IPS-18a (cell line): ENCODE measurements at regions not wholly inside any gene's neighbourhood (a gene's known extent, or its start where the extent isn't known, plus 50 kb on each side); places are given as distances from the start of the nearest gene placed in this dataset.
"Not testable (repeated sequence)": the region's sequence is repeated elsewhere in the genome, so short reads cannot be mapped to it uniquely, and the experiment has no call there.

ENCODE experiments used
- H3K27ac ChIP-seq: one replicate; pipeline ENCODE4 v1.5.1; 2013; ENCODE audit warnings: low read length
- H3K27me3 ChIP-seq: one replicate; pipeline ENCODE4 v1.6.1; 2013; ENCODE audit warnings: mild to moderate bottlenecking, low read length; ENCODE audit not compliant: control insufficient read depth, insufficient read depth
- H3K36me3 ChIP-seq: one replicate; pipeline ENCODE4 v1.6.1; 2013; ENCODE audit warnings: low read depth, low read length; ENCODE audit not compliant: control insufficient read depth
- H3K4me1 ChIP-seq: one replicate; pipeline ENCODE4 v1.6.1; 2013; ENCODE audit warnings: low read depth, low read length; ENCODE audit not compliant: control insufficient read depth
- H3K4me3 ChIP-seq: one replicate; pipeline ENCODE4 v1.5.1; 2013; ENCODE audit warnings: low read length
- H3K9ac ChIP-seq: one replicate; pipeline ENCODE4 v1.6.1; 2013; ENCODE audit warnings: mild to moderate bottlenecking, low read length, moderate library complexity
- H3K9me3 ChIP-seq: one replicate; pipeline ENCODE4 v1.6.1; 2013; ENCODE audit warnings: low read depth, low read length; ENCODE audit not compliant: control insufficient read depth

DNA sequence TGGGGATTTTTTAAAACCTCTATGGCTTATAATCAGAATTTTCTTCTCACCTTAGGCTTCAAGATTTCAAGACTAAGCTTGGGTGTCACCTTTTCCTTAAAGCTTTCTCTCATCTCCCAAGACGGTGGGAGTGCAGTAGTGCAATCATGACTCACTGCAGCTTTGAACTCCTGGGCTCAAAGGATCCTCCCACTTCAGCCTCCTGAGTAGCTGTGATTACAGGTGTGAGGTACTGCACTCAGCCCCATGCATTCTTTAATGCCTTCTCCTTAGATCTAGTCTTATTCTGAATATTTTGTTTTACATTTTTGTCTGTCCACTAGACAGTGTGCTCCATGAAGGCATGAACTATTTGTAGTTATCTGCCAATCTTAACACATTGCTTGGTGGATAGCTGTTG lies 55.7 kb upstream of the FAT3 start:
- H3K4me3 ChIP-seq: no peak overlapping the region

DNA sequence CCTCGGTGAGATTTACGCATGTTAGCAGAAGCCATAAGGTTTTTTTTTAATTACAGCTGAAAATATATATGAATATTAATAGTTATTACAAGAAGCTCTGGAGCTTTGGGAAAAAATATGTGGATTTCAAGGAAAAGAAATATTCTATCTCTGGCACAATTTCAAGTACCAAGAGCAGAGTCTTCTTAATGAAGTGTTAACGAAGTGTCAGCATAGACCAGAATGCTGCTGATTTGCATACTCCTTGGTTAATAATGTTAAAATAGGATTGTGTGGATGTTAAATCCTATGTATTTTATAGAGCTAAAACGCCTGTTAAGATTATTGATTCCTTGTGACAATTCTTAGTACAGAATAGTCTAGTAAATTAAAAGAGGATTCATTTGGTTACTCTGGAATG lies 57.0 kb upstream of the FAT3 start:
- Histone ChIP-seq H3K9ac (no peak overlapping the region), H3K27me3 (no peaks in the 10 kb centered on the region), H3K9me3 (peaks cover 6% of the 10 kb centered on the region), H3K4me3 (no peak overlapping the region), H3K4me1 (no peaks in the 10 kb centered on the region), H3K27ac (no peak overlapping the region), H3K36me3 (no peaks in the 10 kb centered on the region)

More for the DNA sequence above, 55.7 kb upstream of the FAT3 start:
- Histone ChIP-seq H3K27ac (no peak overlapping the region), H3K9me3 (peaks cover 6% of the 10 kb centered on the region), H3K4me1 (no peaks in the 10 kb centered on the region), H3K36me3 (no peaks in the 10 kb centered on the region), H3K9ac (no peak overlapping the region), H3K27me3 (no peaks in the 10 kb centered on the region)

DNA sequence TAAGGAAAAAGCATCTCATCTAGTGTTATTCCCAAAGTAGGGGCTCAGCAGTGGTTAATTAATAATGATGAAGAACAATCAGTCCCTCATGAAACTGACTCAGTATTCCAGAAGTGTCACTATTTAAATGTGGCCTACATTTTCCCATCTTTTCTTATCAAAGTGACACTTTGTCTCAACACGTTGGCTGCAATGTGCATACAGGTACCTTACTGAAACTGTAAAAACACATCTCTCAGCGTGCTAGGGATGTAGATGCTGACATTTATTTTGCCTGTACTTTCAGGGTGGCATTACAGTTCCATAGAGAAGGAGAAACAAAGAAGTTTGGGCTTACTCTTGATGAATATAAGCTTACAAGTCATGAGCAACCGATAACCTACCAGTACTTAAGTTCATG lies 58.3 kb upstream of the FAT3 start:
- H3K9me3 ChIP-seq: peaks cover 6% of the 10 kb centered on the region
- H3K27me3 ChIP-seq: no peaks in the 10 kb centered on the region
- no peaks in the 10 kb centered on the region for H3K4me1 ChIP-seq
- H3K4me3 ChIP-seq: no peak overlapping the region
- no peaks in the 10 kb centered on the region for H3K36me3 ChIP-seq
- H3K9ac ChIP-seq: no peak overlapping the region
- H3K27ac ChIP-seq: no peak overlapping the region

DNA sequence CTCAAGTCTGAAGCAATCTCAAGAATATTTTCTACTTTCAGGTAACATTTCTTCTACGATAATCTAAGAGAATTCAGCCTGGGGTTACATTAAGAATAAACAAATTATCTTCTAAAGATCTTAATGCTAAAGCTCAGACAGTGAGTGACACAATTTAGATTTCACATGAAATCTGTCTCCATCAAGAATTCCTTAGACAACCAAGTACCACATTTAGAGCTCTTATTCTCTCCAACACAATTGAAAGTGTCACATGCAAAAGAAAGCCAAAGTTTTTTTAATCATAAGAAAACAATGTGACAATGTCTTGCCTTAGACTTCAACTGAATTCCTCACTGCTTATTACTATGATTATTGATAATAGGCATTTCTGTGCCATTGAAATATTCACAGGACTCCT lies 60.7 kb upstream of the FAT3 start:
- no peaks in the 10 kb centered on the region for H3K36me3 ChIP-seq
- no peaks in the 10 kb centered on the region for H3K27me3 ChIP-seq
- no peak overlapping the region for H3K4me3 ChIP-seq
- H3K27ac ChIP-seq: no peak overlapping the region
- H3K9me3 ChIP-seq: peaks cover 3% of the 10 kb centered on the region
- H3K4me1 ChIP-seq: no peaks in the 10 kb centered on the region
- no peak overlapping the region for H3K9ac ChIP-seq

DNA sequence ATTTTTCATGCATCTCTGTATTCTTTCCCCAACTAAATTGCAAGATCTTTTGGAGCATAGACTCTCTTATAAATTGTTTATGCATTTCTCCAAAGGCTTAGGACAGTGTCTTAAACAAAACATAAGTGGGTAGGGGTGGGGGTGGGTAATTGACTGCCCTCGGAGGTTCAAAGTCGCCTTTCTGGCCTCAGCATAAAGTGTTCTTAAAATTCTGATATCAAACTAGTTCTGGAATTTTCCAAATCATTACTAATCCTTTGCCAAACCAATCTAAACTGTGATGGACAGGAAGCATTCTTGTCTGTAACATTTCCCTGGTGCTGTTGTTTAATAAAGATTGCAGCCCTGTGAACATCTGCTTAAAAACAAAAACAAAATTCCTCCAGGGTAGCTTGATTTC lies 61.8 kb upstream of the FAT3 start:
- Histone ChIP-seq H3K27ac (no peak overlapping the region), H3K9me3 (no peaks in the 10 kb centered on the region), H3K4me3 (no peak overlapping the region), H3K27me3 (no peaks in the 10 kb centered on the region), H3K4me1 (no peaks in the 10 kb centered on the region), H3K9ac (no peak overlapping the region), H3K36me3 (no peaks in the 10 kb centered on the region)

DNA sequence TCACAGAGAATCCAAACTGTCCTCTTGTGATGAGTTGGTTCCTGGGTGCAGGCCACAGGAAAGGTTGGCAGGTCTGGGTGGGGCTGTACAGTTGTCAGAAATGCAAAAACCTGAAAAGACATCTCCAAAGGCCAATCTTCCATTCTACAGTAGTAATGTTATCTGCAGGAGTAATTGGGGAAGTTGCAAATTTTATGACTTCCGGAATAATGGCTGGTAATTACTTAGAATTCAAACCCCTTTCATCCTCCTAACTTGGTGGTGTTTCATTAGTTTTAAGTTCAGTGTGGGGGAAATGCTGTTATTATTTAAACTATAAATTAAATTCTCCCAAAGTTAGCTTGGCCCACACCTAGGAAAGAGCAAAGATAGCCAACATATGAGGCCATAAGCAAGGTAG lies 64.7 kb upstream of the FAT3 start:
- Histone ChIP-seq H3K36me3 (no peaks in the 10 kb centered on the region), H3K4me3 (no peak overlapping the region), H3K27me3 (no peaks in the 10 kb centered on the region), H3K9ac (no peak overlapping the region), H3K4me1 (no peaks in the 10 kb centered on the region), H3K27ac (no peak overlapping the region), H3K9me3 (no peaks in the 10 kb centered on the region)

DNA sequence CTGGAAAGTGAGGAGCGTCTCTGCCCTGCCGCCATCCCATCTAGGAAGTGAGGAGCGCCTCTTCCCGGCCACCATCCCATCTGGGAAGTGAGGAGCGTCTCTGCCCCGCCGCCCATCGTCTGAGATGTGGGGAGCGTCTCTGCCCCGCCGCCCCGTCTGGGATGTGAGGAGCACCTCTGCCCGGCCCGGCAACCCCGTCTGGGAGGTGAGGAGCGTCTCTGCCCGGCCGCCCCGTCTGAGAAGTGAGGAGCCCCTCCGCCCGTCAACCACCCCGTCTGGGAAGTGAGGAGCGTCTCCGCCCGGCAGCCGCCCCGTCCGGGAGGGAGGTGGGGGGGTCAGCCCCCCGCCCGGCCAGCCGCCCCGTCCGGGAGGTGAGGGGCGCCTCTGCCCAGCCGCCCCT lies 67.2 kb upstream of the FAT3 start:
- not testable (repeated sequence) for H3K27me3 ChIP-seq, H3K9ac ChIP-seq, H3K27ac ChIP-seq, H3K4me1 ChIP-seq, H3K4me3 ChIP-seq, H3K9me3 ChIP-seq, H3K36me3 ChIP-seq

DNA sequence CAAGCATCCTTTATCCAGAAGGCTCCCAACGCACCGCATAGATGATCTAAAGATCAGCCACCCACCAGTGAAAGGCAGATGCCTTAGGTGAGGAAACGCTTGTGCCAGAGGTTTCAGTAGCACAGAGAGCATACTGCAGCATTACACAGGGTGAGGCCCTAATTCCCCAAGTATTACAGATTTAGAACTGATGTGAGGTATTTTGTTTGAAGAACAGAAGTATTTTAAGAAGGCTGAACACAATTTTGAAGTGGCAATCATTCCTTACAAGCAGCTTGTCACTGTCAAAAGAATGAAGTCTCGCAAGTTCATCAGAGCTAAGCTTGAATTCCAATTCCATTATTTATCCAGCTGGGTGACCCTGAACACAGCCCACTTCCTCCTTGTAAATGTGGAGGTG lies 70.0 kb upstream of the FAT3 start:
- Histone ChIP-seq H3K9me3 (no peaks in the 10 kb centered on the region), H3K27ac (no peak overlapping the region), H3K9ac (no peak overlapping the region), H3K4me1 (no peaks in the 10 kb centered on the region), H3K4me3 (no peak overlapping the region), H3K27me3 (no peaks in the 10 kb centered on the region), H3K36me3 (no peaks in the 10 kb centered on the region)

DNA sequence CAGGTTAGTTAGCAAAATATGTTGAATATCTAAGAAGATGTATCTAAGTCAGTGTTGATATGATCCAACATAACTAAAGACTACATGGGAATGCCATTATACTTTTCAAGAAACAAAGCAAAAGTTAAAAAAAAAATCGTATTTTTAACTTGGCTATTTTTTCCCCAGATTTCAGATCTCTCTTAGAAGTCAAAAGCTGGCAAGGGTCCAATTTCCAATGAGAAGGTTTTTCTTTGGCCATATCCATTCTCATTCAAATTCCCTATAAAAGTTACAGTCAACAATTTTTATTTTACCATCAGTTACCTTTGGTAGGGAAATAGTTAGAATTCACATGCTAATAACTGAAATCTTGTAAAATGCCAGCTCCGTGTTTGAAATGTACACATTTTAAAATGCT lies 70.5 kb upstream of the FAT3 start:
- Histone ChIP-seq H3K4me3 (no peak overlapping the region), H3K9ac (no peak overlapping the region), H3K4me1 (no peaks in the 10 kb centered on the region), H3K36me3 (no peaks in the 10 kb centered on the region), H3K27me3 (no peaks in the 10 kb centered on the region), H3K9me3 (no peaks in the 10 kb centered on the region), H3K27ac (no peak overlapping the region)

DNA sequence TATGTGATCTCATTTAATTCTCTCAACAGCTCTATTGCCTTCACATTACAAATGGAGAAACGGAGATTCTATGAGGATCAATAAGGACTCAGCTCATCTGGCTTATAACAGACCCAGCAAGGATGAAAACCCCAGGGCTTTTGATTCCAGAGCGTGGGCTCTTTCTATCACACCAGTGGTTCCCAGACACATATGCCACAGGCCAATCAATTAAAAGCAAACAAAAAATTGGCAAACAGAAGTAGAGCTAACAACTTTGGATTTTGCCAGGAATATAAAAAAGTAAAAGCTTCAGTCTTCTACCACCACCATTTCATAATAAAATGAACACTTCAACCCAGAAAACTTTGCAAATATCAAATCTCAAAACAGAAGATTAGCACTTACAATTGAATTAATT lies 71.1 kb upstream of the FAT3 start:
- Histone ChIP-seq H3K27ac (no peak overlapping the region), H3K4me1 (no peaks in the 10 kb centered on the region), H3K27me3 (no peaks in the 10 kb centered on the region), H3K4me3 (no peak overlapping the region), H3K9me3 (no peaks in the 10 kb centered on the region), H3K36me3 (no peaks in the 10 kb centered on the region), H3K9ac (no peak overlapping the region)

DNA sequence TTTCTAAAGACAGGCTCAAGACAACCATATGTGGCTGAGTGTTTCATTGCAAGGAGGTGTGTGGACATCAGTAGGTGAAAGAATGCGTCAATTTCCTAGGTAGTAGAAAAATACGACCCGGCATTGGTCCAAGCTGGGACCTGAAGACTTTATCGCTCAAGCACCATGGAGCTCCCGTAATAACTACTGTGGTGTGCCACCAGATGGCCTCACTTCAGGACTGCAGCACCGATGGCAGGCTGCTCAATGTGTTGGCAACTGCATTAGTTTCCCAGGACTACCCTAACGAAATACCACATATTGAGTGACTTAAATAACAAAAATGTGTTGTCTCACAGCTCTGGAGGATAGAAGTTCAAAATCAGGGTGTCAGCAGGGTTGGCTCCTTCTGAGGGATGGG lies 72.4 kb upstream of the FAT3 start:
- Histone ChIP-seq H3K36me3 (no peaks in the 10 kb centered on the region), H3K9ac (no peak overlapping the region), H3K4me1 (no peaks in the 10 kb centered on the region), H3K4me3 (no peak overlapping the region), H3K9me3 (no peaks in the 10 kb centered on the region), H3K27me3 (no peaks in the 10 kb centered on the region), H3K27ac (no peak overlapping the region)

DNA sequence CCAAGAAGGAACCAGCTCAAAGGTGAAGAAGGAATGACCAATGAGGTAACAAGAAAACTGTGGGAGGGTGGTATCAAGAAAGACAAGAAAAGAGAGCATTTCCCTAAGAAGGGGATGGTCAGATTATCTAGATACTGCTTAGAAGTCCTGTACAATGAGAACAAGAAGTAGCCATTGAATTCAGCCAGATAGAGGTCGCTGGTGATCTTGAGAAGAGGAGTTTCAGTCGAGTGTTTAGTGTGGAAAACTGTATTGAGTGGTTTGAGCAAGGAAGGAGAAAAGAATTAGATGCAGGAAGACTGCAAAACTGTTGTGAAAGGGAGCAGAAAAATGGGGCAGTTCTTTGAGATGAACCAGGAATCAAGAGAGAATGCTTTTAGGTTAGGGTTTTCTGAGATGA lies 74.6 kb upstream of the FAT3 start:
- H3K9me3 ChIP-seq: no peaks in the 10 kb centered on the region
- no peak overlapping the region for H3K27ac ChIP-seq
- no peaks in the 10 kb centered on the region for H3K27me3 ChIP-seq
- no peak overlapping the region for H3K9ac ChIP-seq
- no peak overlapping the region for H3K4me3 ChIP-seq
- H3K4me1 ChIP-seq: no peaks in the 10 kb centered on the region
- H3K36me3 ChIP-seq: no peaks in the 10 kb centered on the region

DNA sequence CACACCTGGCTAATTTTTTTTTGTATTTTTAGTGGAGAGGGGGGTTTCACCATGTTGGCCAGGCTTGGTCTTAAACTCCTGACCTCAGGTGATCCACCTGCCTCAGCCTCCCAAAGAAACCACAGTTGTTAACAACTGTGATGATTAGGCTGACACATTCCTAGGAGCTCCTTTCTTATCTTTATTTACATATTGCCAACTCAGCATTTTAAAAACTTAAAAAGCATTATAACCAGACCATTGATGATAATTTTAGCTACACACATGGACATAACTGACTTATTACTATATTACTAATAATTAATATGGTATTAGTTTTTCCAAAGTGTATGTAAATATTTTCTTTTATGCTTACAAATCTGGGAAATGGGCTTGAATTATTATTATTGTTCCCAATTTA lies 82.9 kb upstream of the FAT3 start:
- H3K36me3 ChIP-seq: no peaks in the 10 kb centered on the region
- H3K4me1 ChIP-seq: no peaks in the 10 kb centered on the region
- H3K27ac ChIP-seq: no peak overlapping the region
- no peaks in the 10 kb centered on the region for H3K9me3 ChIP-seq
- no peaks in the 10 kb centered on the region for H3K27me3 ChIP-seq
- no peak overlapping the region for H3K9ac ChIP-seq
- H3K4me3 ChIP-seq: no peak overlapping the region
